HG03108 (cell line): ENCODE measurements at regions not wholly inside any gene's neighbourhood (a gene's known extent, or its start where the extent isn't known, plus 50 kb on each side); places are given as distances from the start of the nearest gene placed in this dataset.
"Not testable (repeated sequence)": the region's sequence is repeated elsewhere in the genome, so short reads cannot be mapped to it uniquely, and the experiment has no call there.

Experiments
- ATAC-seq: cut with Tn5 transposase; IDR thresholded peaks from one replicate; pipeline ENCODE4 v1.9.1; 2021; ENCODE audit warnings: moderate library complexity; ENCODE audit not compliant: unreplicated experiment

GRCh38 chr5:171706736-171707441, 78.7 kb upstream of the SMIM23 start:
- ATAC-seq, result no peak

- no peak for ATAC-seq
Observed at GRCh38 chr5:171707442-171707792, 78.2 kb upstream of the SMIM23 start.

- no peak for ATAC-seq
Observed at GRCh38 chr5:171709930-171710329, 75.7 kb upstream of the SMIM23 start.

GRCh38 chr5:171710451-171711024, 75.1 kb upstream of the SMIM23 start:
- no peak for ATAC-seq

DNA sequence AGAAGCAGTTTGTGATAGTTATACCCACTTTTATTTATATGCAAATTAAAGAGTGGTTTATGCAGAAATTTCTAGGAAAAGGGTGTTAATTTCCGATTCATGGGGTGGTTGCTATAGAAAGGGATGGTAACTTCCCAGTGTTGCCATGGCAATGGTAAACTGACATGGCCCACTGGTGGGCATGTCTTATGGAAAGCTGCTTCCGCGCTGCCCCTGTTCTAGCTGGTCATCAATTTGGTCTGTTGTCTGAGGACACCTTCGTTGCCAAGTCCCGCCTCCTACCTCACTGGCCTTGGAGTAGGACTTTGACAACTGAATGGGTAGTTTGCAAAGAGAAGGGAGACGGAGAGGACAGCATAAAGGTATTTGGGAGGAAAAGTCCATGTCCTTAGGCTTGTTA, 74.0 kb upstream of the SMIM23 start:
- ATAC-seq, result no peak

DNA sequence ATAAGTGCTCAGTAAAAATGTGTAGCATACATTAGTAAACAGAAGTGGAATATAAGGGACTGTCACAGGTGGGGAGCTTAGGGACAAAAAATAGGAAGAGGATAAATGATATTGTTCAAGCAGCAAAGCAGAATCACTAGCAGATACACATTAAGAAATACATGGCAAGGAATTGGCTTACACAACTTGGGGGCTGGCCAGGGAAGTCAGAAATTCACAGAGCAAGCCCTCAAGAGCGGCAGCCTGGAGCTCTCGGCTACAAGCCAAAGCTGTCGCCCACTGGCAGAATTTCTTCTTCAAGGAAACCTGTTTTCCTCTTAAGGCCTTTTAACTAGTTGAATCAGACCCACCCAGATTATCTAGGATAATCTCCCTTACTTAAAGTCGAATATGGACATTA, 73.0 kb upstream of the SMIM23 start:
- no peak for ATAC-seq

DNA sequence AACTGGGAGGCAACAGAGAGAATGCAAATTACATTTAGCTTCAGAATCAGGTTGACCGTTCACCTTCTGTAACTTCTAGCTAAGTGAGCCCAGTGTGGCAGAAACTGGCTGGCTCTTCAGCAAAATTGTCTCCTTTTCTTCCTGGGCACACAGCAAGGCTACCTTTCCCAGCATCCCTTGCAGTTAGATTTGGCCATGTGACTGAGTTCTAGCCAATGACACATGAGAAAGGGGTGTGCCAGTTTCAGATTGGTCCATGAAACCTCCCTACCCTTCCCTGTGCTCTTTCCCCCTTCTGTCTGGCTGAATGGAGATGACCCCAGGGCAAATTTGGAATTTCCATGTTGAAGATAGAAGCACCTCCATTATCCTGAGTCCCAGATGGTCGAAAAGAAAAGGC, 72.5 kb upstream of the SMIM23 start:
- ATAC-seq, result no peak

DNA sequence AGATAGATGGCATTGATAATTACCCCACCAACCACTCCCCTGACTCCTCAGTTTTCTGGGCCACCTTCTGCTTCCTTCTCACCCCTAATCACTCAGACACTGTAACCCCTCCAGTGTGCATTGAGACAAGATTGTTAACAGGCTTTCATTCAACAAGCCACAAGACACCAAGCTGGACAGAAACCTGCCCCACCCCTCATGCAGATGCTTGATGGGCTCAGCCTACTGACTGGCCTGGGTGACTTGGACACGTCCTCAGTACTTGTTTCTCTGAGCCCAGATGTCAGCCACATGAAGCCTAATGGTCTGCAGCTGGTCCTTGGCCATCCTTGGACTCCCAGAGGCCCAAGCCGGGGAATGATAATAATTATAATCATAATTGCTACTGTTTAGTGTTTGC, 71.4 kb upstream of the SMIM23 start:
- no peak for ATAC-seq

DNA sequence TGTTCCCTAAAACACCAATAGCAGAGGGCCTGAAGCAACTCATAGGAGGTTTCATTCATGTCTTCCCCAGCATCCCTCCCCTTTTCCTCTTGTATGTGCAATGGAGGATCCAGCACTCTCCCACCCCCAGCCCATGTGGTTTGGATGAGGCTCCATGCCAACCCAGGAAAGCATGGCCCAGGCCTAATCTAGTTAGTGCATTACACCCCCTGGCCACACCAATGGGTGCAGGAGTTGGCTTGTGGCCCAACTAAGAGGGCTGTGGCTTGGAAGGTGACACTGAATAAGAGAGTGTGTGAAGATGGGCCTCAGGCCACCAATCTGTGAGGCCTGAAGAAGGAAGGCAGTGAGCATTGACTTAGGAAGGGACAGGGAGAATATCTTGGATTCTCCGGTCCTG, 70.8 kb upstream of the SMIM23 start:
- ATAC-seq, result no peak

- no peak for ATAC-seq
Observed at GRCh38 chr5:171715551-171715950, 70.1 kb upstream of the SMIM23 start.

- ATAC-seq, result no peak
Observed at GRCh38 chr5:171720086-171720485, 65.5 kb upstream of the SMIM23 start.

GRCh38 chr5:171721464-171721863, 64.2 kb upstream of the SMIM23 start:
- ATAC-seq, result no peak

- ATAC-seq, result no peak
Observed at GRCh38 chr5:171724468-171725204, 61.0 kb upstream of the SMIM23 start.

GRCh38 chr5:171725205-171725601, 60.4 kb upstream of the SMIM23 start:
- no peak for ATAC-seq

DNA sequence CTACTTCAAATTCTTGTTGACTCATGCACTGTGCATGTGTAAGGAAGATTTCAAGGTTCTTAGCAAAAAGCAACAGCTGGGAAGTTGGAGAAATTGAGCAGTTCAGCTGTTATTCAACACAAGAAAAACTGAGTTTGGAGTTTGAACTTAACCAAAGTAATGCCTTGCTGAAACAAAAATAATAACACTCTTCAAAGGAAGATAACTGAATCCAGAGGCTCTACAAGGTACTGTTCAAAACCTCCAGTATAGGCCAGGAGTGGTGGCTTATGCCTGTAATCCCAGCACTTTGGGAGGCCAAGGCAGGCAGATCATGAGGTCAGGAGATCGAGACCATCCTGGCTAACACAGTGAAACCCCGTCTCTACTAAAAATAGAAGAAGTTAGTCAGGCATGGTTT, 58.8 kb upstream of the SMIM23 start:
- ATAC-seq, result not testable (repeated sequence)

- no peak for ATAC-seq
Observed at GRCh38 chr5:171728686-171729085, 56.9 kb upstream of the SMIM23 start.
